ENCODE measurements at regions not wholly inside any gene's neighbourhood (a gene's known extent, or its start where the extent isn't known, plus 50 kb on each side); places are given as distances from the start of the nearest gene placed in this dataset.

DNA sequence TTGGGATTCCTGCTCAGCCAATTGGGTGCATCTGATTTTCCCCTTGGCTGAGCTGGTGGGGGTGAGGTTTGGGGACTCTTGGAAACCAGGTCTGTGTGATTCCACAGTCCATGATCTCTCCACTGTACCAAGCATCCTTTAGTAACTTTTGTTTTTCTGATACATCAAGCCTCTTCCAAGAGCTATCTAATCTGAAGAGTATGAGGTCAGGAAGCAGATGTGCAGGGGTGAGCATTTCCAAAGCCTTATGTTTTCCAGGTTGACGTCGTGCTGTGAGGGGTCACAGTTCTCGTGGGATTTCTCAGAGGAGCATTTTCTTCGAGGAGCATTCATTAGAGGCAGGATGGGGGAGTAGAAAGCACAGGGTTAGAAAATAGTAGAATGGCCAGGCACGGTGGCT lies 95.3 kb downstream of the KLF4 start:
- Mint-ChIP-seq H3K27me3 (no peaks in the 10 kb centered on the region), H3K36me3 (ENCODE audit: low read depth) (no peaks in the 10 kb centered on the region), H3K4me3 (no peak overlapping the region), H3K27ac (no peak overlapping the region), H3K9me3 (no peaks in the 10 kb centered on the region), H3K4me1 (no peaks in the 10 kb centered on the region)
- no peak for ATAC-seq (replicated peaks)

DNA sequence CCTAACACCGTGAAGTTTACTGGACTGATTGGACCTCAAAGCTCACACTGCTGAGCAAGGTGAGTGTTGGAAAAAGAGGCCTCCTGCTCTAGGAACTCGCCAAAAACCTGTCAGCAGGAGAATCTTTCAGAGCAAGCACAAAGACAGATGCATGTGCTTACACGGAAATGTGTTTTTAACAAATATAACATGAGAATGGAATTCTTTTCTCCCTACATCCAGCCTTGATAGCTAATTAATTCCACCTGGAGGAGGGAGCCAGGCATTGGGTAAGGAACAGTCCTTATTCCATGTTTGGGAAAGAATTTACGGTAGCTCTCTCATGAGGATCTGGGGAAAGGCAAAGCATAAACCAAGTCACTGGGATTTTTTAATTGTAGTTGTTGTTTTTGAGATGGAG lies 98.8 kb downstream of the KLF4 start:
- H3K9me3 Mint-ChIP-seq = no peaks in the 10 kb centered on the region
- no peak overlapping the region for H3K27ac Mint-ChIP-seq
- H3K36me3 Mint-ChIP-seq (ENCODE audit: low read depth) = no peaks in the 10 kb centered on the region
- H3K4me3 Mint-ChIP-seq = no peak overlapping the region
- H3K27me3 Mint-ChIP-seq = no peaks in the 10 kb centered on the region
- no peaks in the 10 kb centered on the region for H3K4me1 Mint-ChIP-seq
- no peak for ATAC-seq (replicated peaks)

DNA sequence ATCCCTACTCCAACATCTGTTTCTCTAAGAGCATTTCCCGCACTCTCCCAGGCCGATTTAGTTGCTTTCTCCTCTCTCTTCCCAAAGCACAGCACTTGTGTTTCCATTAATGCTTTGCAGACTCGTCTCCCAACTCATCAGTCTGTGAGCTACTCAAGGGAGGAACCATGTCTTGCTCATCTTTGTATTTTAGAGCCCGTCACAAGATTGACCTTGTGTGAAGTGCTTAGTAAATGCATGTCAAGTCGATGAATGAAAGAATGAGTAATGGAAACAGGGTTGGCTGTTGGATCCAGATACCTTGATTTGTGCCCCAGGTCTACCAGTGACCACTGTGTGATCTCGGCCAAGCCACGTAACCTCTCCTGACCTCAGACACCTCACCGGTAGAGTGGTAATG lies 99.3 kb downstream of the KLF4 start:
- no peaks in the 10 kb centered on the region for H3K36me3 Mint-ChIP-seq (ENCODE audit: low read depth)
- H3K4me3 Mint-ChIP-seq = no peak overlapping the region
- ATAC-seq (replicated peaks) = no peak
- H3K27ac Mint-ChIP-seq = no peak overlapping the region
- H3K9me3 Mint-ChIP-seq = no peaks in the 10 kb centered on the region
- no peaks in the 10 kb centered on the region for H3K27me3 Mint-ChIP-seq
- no peaks in the 10 kb centered on the region for H3K4me1 Mint-ChIP-seq

DNA sequence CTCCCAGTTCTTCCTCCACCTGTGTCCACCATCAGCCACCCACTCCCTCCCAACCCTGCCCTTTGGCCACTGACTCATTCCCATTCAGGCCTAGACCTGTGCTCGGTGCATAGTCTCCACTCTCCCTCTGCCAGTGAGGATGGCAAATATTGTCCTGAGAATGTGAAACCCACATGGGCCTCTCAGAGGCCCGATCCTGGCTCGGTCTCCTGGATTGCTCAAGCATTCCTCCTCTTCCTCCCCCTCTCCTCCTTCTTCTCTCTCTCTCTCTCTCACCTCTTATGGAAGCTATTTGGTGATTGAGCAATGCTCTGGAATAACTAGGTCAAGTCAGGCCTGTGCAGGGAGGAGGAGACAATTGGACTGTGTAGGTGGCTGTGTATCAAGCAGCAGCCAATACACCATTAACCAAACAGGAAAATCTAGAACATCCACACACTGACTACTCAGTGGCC lies 99.9 kb downstream of the KLF4 start:
- no peaks in the 10 kb centered on the region for H3K4me1 Mint-ChIP-seq
- H3K36me3 Mint-ChIP-seq (ENCODE audit: low read depth) = no peaks in the 10 kb centered on the region
- no peak overlapping the region for H3K4me3 Mint-ChIP-seq
- no peak overlapping the region for H3K27ac Mint-ChIP-seq
- no peak for ATAC-seq (replicated peaks)
- H3K9me3 Mint-ChIP-seq = no peaks in the 10 kb centered on the region
- peaks cover 3% of the 10 kb centered on the region for H3K27me3 Mint-ChIP-seq

DNA sequence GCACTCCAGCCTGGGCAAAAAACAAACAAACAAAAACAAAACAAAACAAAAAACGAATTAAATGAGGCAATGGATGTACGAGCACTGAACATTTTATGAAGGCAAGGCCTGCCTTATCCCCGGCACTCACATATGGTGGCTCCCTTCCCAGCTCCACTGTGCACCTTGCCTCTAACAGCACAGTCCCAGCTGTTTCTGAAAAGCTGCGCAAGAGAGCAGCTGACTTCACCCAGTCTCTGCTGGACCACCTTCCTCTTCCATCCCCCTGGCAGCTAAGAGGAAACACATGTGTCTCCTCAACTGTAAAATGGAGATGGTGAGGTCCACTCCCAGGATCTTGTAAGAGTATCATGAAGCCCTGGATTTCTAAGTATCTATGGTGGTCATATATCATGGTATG lies 100.7 kb downstream of the KLF4 start:
- Mint-ChIP-seq H3K27ac (no peak overlapping the region), H3K4me1 (no peaks in the 10 kb centered on the region), H3K27me3 (peaks cover 10% of the 10 kb centered on the region), H3K4me3 (no peak overlapping the region), H3K36me3 (ENCODE audit: low read depth) (no peaks in the 10 kb centered on the region), H3K9me3 (no peaks in the 10 kb centered on the region)
- no peak for ATAC-seq (replicated peaks)

DNA sequence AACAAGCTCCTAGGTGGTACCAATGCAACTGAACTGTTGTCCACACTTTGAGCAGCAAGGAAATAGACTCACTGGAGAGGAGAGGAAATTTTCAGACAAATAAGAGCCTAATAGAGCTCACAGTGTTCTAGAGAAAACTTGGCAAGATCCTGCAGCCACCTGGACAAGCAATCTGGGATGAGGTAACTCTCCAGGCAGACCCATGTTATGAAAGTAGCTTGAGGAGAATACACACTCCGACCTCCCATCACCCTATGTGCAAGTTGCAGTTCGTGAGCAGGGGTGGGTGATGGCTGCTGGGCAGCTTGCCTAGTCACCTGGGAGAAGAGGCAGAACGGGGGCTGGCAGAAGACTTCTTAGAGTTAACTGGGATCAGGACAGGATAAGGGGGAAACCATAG lies 102.2 kb downstream of the KLF4 start:
- no peak for ATAC-seq (replicated peaks)
- no peaks in the 10 kb centered on the region for H3K36me3 Mint-ChIP-seq (ENCODE audit: low read depth)
- H3K27ac Mint-ChIP-seq = no peak overlapping the region
- H3K27me3 Mint-ChIP-seq = peaks cover 12% of the 10 kb centered on the region
- no peak overlapping the region for H3K4me3 Mint-ChIP-seq
- H3K4me1 Mint-ChIP-seq = no peaks in the 10 kb centered on the region
- no peaks in the 10 kb centered on the region for H3K9me3 Mint-ChIP-seq

DNA sequence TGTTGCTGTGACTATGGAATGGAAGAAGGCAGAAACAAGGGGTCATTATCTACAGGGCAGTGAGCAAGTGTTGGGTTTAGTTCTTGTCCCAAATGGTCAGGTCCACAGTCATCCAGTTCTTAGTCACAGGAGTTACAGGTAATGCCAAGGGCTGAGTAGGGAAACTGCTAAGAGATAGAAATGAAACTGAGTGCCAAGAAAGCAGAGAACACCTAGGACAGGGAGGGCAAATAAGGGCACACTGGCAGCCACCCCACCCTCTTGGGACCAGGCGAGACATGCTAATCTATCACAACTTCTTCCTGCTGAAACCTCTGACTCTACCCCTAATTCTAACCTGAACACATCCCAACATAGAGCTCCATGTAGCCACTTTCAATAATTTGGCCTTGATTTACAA lies 103.2 kb downstream of the KLF4 start:
- H3K27ac Mint-ChIP-seq = no peak overlapping the region
- no peak for ATAC-seq (replicated peaks)
- no peak overlapping the region for H3K4me3 Mint-ChIP-seq
- H3K36me3 Mint-ChIP-seq (ENCODE audit: low read depth) = no peaks in the 10 kb centered on the region
- H3K9me3 Mint-ChIP-seq = peaks cover 4% of the 10 kb centered on the region
- H3K27me3 Mint-ChIP-seq = peaks cover 17% of the 10 kb centered on the region
- no peaks in the 10 kb centered on the region for H3K4me1 Mint-ChIP-seq
